ENCODE measurements at regions not wholly inside any gene's neighbourhood (a gene's known extent, or its start where the extent isn't known, plus 50 kb on each side); places are given as distances from the start of the nearest gene placed in this dataset.

DNA sequence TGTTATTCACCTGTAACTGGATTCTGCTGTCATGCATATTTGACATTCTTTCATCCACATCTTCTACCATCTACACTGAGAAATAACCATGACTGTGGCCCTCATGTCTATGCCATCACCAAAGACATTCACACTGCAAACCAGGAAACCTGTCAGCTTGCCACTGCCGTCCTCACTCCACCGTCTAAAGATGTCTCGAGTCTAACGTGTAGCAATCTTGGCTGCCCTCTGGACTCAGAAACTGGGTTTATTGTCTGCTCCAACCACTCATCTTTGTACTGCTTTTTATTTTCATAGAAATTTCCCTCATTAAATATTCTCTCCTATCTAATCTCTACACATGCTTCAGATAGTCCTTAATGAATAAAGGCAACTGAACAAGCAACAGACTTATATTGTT, 57.1 kb downstream of the CRYGS start:
- TF ChIP-seq CTCF (IDR thresholded peaks at IDR 0.05) (no peak), EZH2 (IDR thresholded peaks at IDR 0.05; ENCODE audit: borderline replicate concordance, insufficient read depth, low read depth, low read length, poor library complexity, severe bottlenecking) (no peak)

All from B cell (primary cell).